T-helper 1 cell treated with Interleukin-12 subunit alpha and Interleukin-12 subunit beta and Interleukin-4 antibody, amounts not matched to agents 30 ng/mL and 1 ng/mL, for 36 hours (primary cell): ENCODE measurements at regions not wholly inside any gene's neighbourhood (a gene's known extent, or its start where the extent isn't known, plus 50 kb on each side); places are given as distances from the start of the nearest gene placed in this dataset.
"Not testable (repeated sequence)": the region's sequence is repeated elsewhere in the genome, so short reads cannot be mapped to it uniquely, and the experiment has no call there.

Experiments used
- intact Hi-C: fragments of 100-400 bp; cut with micrococcal nuclease; formaldehyde crosslinking; loops from one replicate; pipeline ENCODE4 v1.15.1; 2024

- intact Hi-C loops = not testable (repeated sequence)
Observed at GRCh38 chr13:87976650-87977049, 305.5 kb downstream of the SLITRK5 start.

GRCh38 chr13:87981416-87981815, 310.2 kb downstream of the SLITRK5 start:
- intact Hi-C loops = no loop called here

- intact Hi-C loops = no loop called here
Observed at GRCh38 chr13:87982400-87982799, 311.2 kb downstream of the SLITRK5 start.

- intact Hi-C loops = no loop called here
Observed at GRCh38 chr13:87986639-87987250, 315.6 kb downstream of the SLITRK5 start.

- intact Hi-C loops = no loop called here
Observed at GRCh38 chr13:87998081-87998480, 326.9 kb downstream of the SLITRK5 start.

- intact Hi-C loops = no loop called here
Observed at GRCh38 chr13:87999240-87999700, 328.1 kb downstream of the SLITRK5 start.

- intact Hi-C loops = no loop called here
Observed at GRCh38 chr13:87999788-88000187, 328.6 kb downstream of the SLITRK5 start.

GRCh38 chr13:88000239-88000638, 329.1 kb downstream of the SLITRK5 start:
- intact Hi-C loops = no loop called here

- intact Hi-C loops = no loop called here
Observed at GRCh38 chr13:88000787-88001186, 329.6 kb downstream of the SLITRK5 start.

GRCh38 chr13:88005188-88005587, 334.0 kb downstream of the SLITRK5 start:
- intact Hi-C loops = no loop called here

GRCh38 chr13:88014527-88014926, 343.4 kb downstream of the SLITRK5 start:
- intact Hi-C loops = no loop called here

- intact Hi-C loops = no loop called here
Observed at GRCh38 chr13:88022431-88023208, 351.4 kb downstream of the SLITRK5 start.

- intact Hi-C loops = no loop called here
Observed at GRCh38 chr13:88026241-88026640, 355.1 kb downstream of the SLITRK5 start.

- intact Hi-C loops = no loop called here
Observed at GRCh38 chr13:88031980-88032559, 360.9 kb downstream of the SLITRK5 start.

- intact Hi-C loops = not testable (repeated sequence)
Observed at GRCh38 chr13:88036205-88036604, 365.0 kb downstream of the SLITRK5 start.

- intact Hi-C loops = no loop called here
Observed at GRCh38 chr13:88042489-88042888, 371.3 kb downstream of the SLITRK5 start.

- intact Hi-C loops = no loop called here
Observed at GRCh38 chr13:88051746-88052482, 380.7 kb downstream of the SLITRK5 start.

GRCh38 chr13:88063741-88064140, 392.6 kb downstream of the SLITRK5 start:
- intact Hi-C loops = no loop called here

- intact Hi-C loops = no loop called here
Observed at GRCh38 chr13:88066847-88067246, 395.7 kb downstream of the SLITRK5 start.

GRCh38 chr13:88068316-88068715, 397.1 kb downstream of the SLITRK5 start:
- intact Hi-C loops = no loop called here

GRCh38 chr13:88068975-88069374, 397.8 kb downstream of the SLITRK5 start:
- intact Hi-C loops = no loop called here

- intact Hi-C loops = no loop called here
Observed at GRCh38 chr13:88071371-88071770, 400.2 kb downstream of the SLITRK5 start.
